Keratinocyte (primary cell): ENCODE measurements at regions not wholly inside any gene's neighbourhood (a gene's known extent, or its start where the extent isn't known, plus 50 kb on each side); places are given as distances from the start of the nearest gene placed in this dataset.

Experiments
- DNase-seq: peaks from one replicate; pipeline ENCODE4 v3.0.0-alpha.2; 2011; ENCODE audit warnings: low read depth, missing footprints, low spot score
- FAIRE-seq: peaks from 2 replicates; lab custom pipeline; 2011; peaks lifted over from hg19 to GRCh38; lab: Jason Lieb, UNC
- H2AFZ ChIP-seq: 2 replicates; pipeline ENCODE4 v1.6.0; 2012; ENCODE audit warnings: low read length, control low read depth, inconsistent platforms; ENCODE audit not compliant: control insufficient read depth
- H3K27ac ChIP-seq: 2 replicates; pipeline ENCODE4 v1.5.1; 2011; ENCODE audit warnings: low read length; ENCODE audit not compliant: control insufficient read depth, insufficient read depth
- H3K27me3 ChIP-seq: 3 replicates; pipeline ENCODE4 v1.6.0; 2011; ENCODE audit warnings: low read length; ENCODE audit not compliant: control insufficient read depth, insufficient read depth; ENCODE audit errors: extremely low read depth
- H3K36me3 ChIP-seq, 2 experiments: 2 replicates in 1 of 2; 3 replicates in 1 of 2; pipeline ENCODE4 v1.5.1; 2011; ENCODE audit warnings: low read length in 2 of 2, mild to moderate bottlenecking in 1 of 2; ENCODE audit not compliant: control insufficient read depth in 2 of 2, insufficient read depth in 2 of 2; ENCODE audit errors: extremely low read depth in 1 of 2
- H3K4me1 ChIP-seq: 3 replicates; pipeline ENCODE4 v1.5.1; 2011; ENCODE audit warnings: low read length; ENCODE audit not compliant: control insufficient read depth, insufficient read depth; ENCODE audit errors: extremely low read depth
- H3K4me2 ChIP-seq: 3 replicates; pipeline ENCODE4 v1.6.0; 2011; ENCODE audit warnings: low read depth, low read length; ENCODE audit not compliant: control insufficient read depth, insufficient read depth; ENCODE audit errors: extremely low read depth
- H3K4me3 ChIP-seq, 3 experiments: fragments of 200-600 bp in 1 of 3; sonication (generic) in 1 of 3; 2 replicates in 2 of 3; 3 replicates in 1 of 3; pipeline ENCODE4 v1.5.1; 2011 to 2016; ENCODE audit warnings: low read length in 3 of 3, mild to moderate bottlenecking in 3 of 3, control low read depth in 2 of 3, inconsistent platforms in 1 of 3, low read depth in 1 of 3, mixed read lengths in 1 of 3, mixed run types in 1 of 3, moderate library complexity in 1 of 3; ENCODE audit not compliant: control insufficient read depth in 2 of 3, insufficient read depth in 2 of 3; ENCODE audit errors: extremely low read depth in 1 of 3
- H3K79me2 ChIP-seq: 2 replicates; pipeline ENCODE4 v1.6.0; 2012; ENCODE audit warnings: low read length; ENCODE audit not compliant: control insufficient read depth, insufficient read depth
- H3K9ac ChIP-seq: 3 replicates; pipeline ENCODE4 v1.6.0; 2011; ENCODE audit warnings: low read length; ENCODE audit not compliant: control insufficient read depth, insufficient read depth; ENCODE audit errors: extremely low read depth
- H3K9me1 ChIP-seq: 3 replicates; pipeline ENCODE4 v1.6.0; 2011; ENCODE audit warnings: low read length; ENCODE audit not compliant: control insufficient read depth, insufficient read depth; ENCODE audit errors: extremely low read depth
- H3K9me3 ChIP-seq: 2 replicates; pipeline ENCODE4 v1.5.1; 2012; ENCODE audit warnings: low read depth, low read length; ENCODE audit not compliant: control insufficient read depth
- H4K20me1 ChIP-seq: 3 replicates; pipeline ENCODE4 v1.6.0; 2011; ENCODE audit warnings: low read length; ENCODE audit not compliant: control insufficient read depth, insufficient read depth; ENCODE audit errors: extremely low read depth
- EZH2 ChIP-seq: IDR thresholded peaks from one replicate; pipeline ENCODE4 v1.6.1; 2012; ENCODE audit warnings: inconsistent platforms, mild to moderate bottlenecking, low read length, moderate library complexity
- dilution Hi-C: fragments of 300-500 bp; cut with MboI; formaldehyde crosslinking; loops from one replicate; pipeline ENCODE4 v1.7.0; 2020; ENCODE audit warnings: low sequenced_read_pairs; ENCODE audit not compliant: extremely low pct_ligation_motif_present
- TF ChIP-seq, protein P1 (sequence below), 3 experiments: IDR thresholded peaks in 1 of 3; conservative IDR thresholded peaks in 1 of 3; optimal IDR thresholded peaks in 1 of 3; 2 replicates in 2 of 3; 3 replicates in 1 of 3; pipeline versions ENCODE3 to v1.5.1; 2011; ENCODE audit warnings: low read length in 3 of 3, mild to moderate bottlenecking in 3 of 3, moderate library complexity in 2 of 3, control low read depth in 1 of 3, inconsistent platforms in 1 of 3; ENCODE audit not compliant: insufficient read depth in 2 of 3; ENCODE audit errors: extremely low read depth in 1 of 3

DNA sequence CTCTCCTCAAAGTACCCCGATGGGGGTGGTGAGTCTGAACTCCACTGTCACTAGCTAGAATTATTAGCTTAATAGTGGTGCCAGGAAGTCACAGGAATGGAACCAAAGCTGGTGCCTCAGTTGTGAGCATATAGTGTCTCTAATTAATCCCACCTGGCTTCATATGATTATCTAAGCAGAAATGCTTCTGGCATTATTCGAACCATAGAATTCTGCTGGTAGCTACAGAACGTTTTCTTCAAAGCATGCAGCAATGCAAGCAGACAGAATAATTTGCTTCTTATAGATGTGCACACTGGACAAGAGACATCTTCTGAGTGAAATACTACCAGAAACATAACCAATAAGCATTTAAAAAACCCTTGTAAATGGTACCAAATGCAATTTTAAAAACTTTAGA lies 160.9 kb downstream of the IMPG2 start:
- Histone ChIP-seq H3K27ac (no peak overlapping the region), H4K20me1 (no peaks in the 10 kb centered on the region), H3K27me3 (no peaks in the 10 kb centered on the region), H3K4me2 (no peak overlapping the region), H3K4me1 (no peaks in the 10 kb centered on the region), H3K9ac (no peak overlapping the region), H3K9me1 (no peaks in the 10 kb centered on the region), H3K4me3 (no peak overlapping the region), H2AFZ (no peak overlapping the region), H3K79me2 (no peaks in the 10 kb centered on the region), H3K9me3 (no peaks in the 10 kb centered on the region), H3K36me3 (no peaks in the 10 kb centered on the region)
- dilution Hi-C loops: no loop called here
- DNase-seq: no peak
- no peak for FAIRE-seq
- TF ChIP-seq EZH2: no peak
- TF ChIP-seq, protein P1, sequence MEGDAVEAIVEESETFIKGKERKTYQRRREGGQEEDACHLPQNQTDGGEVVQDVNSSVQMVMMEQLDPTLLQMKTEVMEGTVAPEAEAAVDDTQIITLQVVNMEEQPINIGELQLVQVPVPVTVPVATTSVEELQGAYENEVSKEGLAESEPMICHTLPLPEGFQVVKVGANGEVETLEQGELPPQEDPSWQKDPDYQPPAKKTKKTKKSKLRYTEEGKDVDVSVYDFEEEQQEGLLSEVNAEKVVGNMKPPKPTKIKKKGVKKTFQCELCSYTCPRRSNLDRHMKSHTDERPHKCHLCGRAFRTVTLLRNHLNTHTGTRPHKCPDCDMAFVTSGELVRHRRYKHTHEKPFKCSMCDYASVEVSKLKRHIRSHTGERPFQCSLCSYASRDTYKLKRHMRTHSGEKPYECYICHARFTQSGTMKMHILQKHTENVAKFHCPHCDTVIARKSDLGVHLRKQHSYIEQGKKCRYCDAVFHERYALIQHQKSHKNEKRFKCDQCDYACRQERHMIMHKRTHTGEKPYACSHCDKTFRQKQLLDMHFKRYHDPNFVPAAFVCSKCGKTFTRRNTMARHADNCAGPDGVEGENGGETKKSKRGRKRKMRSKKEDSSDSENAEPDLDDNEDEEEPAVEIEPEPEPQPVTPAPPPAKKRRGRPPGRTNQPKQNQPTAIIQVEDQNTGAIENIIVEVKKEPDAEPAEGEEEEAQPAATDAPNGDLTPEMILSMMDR (optimal IDR thresholded peaks at IDR 0.05 in 1 of 3, IDR thresholded peaks at IDR 0.05 in 1 of 3, conservative IDR thresholded peaks at IDR 0.05 in 1 of 3; ENCODE audit: extremely low read depth in 1 of 3, insufficient read depth in 2 of 3, low read length in 3 of 3): no peak

DNA sequence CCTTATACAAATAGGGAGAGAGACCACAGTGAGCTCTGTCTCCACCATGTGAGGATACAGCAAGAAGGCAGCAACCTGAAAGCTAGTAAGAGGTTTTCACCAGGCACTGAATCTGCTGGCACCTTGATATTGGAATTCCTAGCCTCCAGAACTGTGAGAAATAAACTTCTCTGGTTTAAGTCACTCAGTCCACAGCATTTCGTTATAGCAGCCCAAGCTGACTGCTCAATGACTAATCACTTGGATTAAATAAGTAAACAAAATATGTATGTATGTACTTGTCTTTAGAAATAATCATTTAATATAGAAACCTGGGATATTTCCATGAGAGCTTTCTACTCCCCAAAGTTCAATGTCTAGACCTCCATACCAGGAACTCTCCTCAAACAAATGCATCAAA lies 162.0 kb downstream of the IMPG2 start:
- H4K20me1 ChIP-seq: no peaks in the 10 kb centered on the region
- no peak overlapping the region for H3K4me2 ChIP-seq
- TF ChIP-seq, protein P1 (optimal IDR thresholded peaks at IDR 0.05 in 1 of 3, IDR thresholded peaks at IDR 0.05 in 1 of 3, conservative IDR thresholded peaks at IDR 0.05 in 1 of 3; ENCODE audit: extremely low read depth in 1 of 3, insufficient read depth in 2 of 3, low read length in 3 of 3): no peak
- no peak for TF ChIP-seq EZH2
- H2AFZ ChIP-seq: no peak overlapping the region
- H3K9me1 ChIP-seq: no peaks in the 10 kb centered on the region
- no peak overlapping the region for H3K27ac ChIP-seq
- no peaks in the 10 kb centered on the region for H3K9me3 ChIP-seq
- no peaks in the 10 kb centered on the region for H3K36me3 ChIP-seq
- no peaks in the 10 kb centered on the region for H3K27me3 ChIP-seq
- H3K4me3 ChIP-seq: no peak overlapping the region
- FAIRE-seq (no peak), DNase-seq (no peak)
- H3K79me2 ChIP-seq: no peaks in the 10 kb centered on the region
- H3K4me1 ChIP-seq: no peaks in the 10 kb centered on the region
- dilution Hi-C loops: no loop called here
- no peak overlapping the region for H3K9ac ChIP-seq
